NCI-H187 (cell line): ENCODE measurements at regions not wholly inside any gene's neighbourhood (a gene's known extent, or its start where the extent isn't known, plus 50 kb on each side); places are given as distances from the start of the nearest gene placed in this dataset.

ENCODE experiments used
- DNase-seq, 2 experiments: peaks; one replicate each; lab custom pipeline; 2025; lab: John Stamatoyannopoulos, UW

GRCh38 chr21:23732776-23733175, 1874.5 kb downstream of the MRPL39 start:
- DNase-seq: no peak

GRCh38 chr21:23729331-23729730, 1878.0 kb downstream of the MRPL39 start:
- no peak for DNase-seq

GRCh38 chr21:23725576-23725975, 1881.7 kb downstream of the MRPL39 start:
- no peak for DNase-seq

GRCh38 chr21:23718446-23719285, 1888.6 kb downstream of the MRPL39 start:
- no peak for DNase-seq

- no peak for DNase-seq
These were observed 1895.1 kb downstream of the MRPL39 start for GRCh38 chr21:23712166-23712565.

- no peak for DNase-seq
These were observed 1900.8 kb downstream of the MRPL39 start for GRCh38 chr21:23706431-23706830.

- no peak for DNase-seq
These were observed 1907.9 kb downstream of the MRPL39 start for GRCh38 chr21:23699402-23699801.

- no peak for DNase-seq
These were observed 1908.7 kb downstream of the MRPL39 start for GRCh38 chr21:23698619-23699018.

GRCh38 chr21:23695443-23695842, 1911.8 kb downstream of the MRPL39 start:
- DNase-seq: no peak

- no peak for DNase-seq
These were observed 1912.9 kb downstream of the MRPL39 start for GRCh38 chr21:23694390-23694789.

GRCh38 chr21:23690316-23690715, 1917.0 kb downstream of the MRPL39 start:
- DNase-seq: no peak

- DNase-seq: no peak
These were observed 1920.4 kb downstream of the MRPL39 start for GRCh38 chr21:23686737-23687523.

- DNase-seq: no peak
These were observed 1922.8 kb downstream of the MRPL39 start for GRCh38 chr21:23684431-23684830.

- DNase-seq: no peak
These were observed 1943.0 kb downstream of the MRPL39 start for GRCh38 chr21:23664193-23664694.

GRCh38 chr21:23660560-23660959, 1946.7 kb downstream of the MRPL39 start:
- no peak for DNase-seq

GRCh38 chr21:23644768-23645167, 1962.5 kb downstream of the MRPL39 start:
- no peak for DNase-seq

- DNase-seq: no peak
These were observed 1967.6 kb downstream of the MRPL39 start for GRCh38 chr21:23639721-23640120.

GRCh38 chr21:23638131-23638695, 1969.1 kb downstream of the MRPL39 start:
- no peak for DNase-seq

- no peak for DNase-seq
These were observed 1973.8 kb downstream of the MRPL39 start for GRCh38 chr21:23633447-23633940.

GRCh38 chr21:23624281-23624680, 1983.0 kb downstream of the MRPL39 start:
- DNase-seq: no peak

- DNase-seq: no peak
These were observed 1994.3 kb downstream of the MRPL39 start for GRCh38 chr21:23613014-23613413.

- DNase-seq: no peak
These were observed 1995.1 kb downstream of the MRPL39 start for GRCh38 chr21:23612210-23612609.
